Activated CD4-positive, alpha-beta T cell treated with anti-CD3 and anti-CD28 coated beads, Interleukin-2, Interleukin-4, amounts not matched to agents 100 ng/mL and 50 ng/mL, durations not matched to agents 16 hours and 8 hours (primary cell): ENCODE measurements at regions not wholly inside any gene's neighbourhood (a gene's known extent, or its start where the extent isn't known, plus 50 kb on each side); places are given as distances from the start of the nearest gene placed in this dataset.
"Not testable (repeated sequence)": the region's sequence is repeated elsewhere in the genome, so short reads cannot be mapped to it uniquely, and the experiment has no call there.

Experiments used
- DNase-seq: peaks from one replicate; pipeline ENCODE4 v3.0.0-alpha.2; 2020; ENCODE audit warnings: low spot score

DNA sequence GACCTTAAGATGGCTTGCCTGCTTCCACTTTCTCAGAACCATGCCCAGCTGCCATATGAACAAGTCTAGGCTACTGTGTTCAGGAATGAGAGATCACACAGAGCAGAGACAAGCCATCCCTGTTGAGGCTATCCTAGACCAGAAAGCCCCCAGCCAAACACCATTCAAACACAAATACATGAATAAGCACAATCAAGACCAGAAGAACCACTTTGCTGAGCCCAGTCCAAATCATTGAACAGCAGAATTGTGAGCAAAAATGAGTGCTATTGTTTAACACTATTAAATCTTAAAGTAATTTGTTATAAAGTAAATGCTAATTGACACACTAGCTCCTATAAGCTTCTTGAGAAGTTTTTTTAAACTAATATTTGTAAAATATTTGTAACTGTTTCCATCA lies 79.0 kb upstream of the LYZL1 start:
- no peak for DNase-seq

DNA sequence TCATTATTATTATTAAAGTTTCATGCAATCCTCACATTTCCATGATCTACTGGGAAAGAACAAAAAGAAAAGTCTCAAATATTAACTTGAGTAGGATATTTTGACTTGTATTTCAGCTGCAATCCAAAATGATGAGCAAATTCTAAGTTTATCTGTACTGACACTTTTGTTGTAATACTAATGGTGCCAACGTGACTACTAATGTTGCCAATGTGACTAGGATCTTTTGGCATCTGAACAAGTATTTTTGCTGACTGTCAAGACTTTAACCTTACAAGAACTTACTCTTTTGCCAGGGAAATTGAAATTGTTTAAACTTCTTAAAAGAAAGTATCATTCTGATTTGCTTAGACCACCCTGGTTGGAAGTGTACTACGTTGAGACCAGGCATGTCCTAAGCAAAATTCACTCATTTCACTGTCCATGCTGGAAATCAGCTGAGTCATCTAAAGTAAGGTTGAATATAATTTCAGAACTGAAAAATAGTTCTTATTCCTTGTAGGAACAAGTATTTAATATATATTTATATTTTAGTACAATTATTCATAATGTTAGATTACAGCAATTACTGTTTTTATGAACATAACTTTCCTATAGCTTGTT lies 78.5 kb upstream of the LYZL1 start:
- no peak for DNase-seq

DNA sequence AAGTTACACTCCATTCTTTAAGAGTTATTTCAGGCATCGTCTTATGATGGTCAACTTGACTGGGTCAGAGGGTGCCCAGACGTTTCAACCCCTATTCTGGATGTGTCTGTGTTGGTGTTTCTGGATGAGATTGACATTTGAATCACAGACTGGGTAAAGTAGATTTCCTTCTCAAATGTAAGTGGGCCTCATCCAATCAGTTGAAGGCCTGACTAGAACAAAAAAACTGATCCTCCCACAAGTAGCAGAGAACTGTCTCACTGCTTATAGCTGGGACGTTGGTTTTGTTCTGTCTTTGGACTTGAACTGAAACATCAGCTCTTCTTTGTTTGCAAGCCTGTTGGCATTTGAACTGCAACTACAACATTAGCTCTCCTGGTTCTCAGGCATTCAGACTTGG lies 76.3 kb upstream of the LYZL1 start:
- no peak for DNase-seq

DNA sequence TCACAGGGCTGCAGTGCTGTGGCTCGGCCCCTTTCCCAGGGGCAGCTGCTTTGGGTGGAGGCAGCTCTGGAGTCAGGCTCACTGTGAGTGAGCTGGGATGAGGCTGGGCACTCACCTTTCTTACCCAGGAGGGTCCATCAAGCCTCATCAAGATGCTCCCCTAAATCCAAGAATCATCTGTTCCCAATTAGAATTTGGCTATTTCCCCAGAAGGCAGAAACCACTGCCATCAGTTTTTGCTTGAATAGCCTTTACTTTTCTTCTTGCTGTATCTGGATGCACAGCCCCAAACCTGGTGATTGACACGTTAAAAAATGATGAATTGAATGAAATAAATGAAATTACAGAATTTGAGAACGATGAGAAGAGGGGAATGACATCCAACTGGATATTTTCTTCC lies 74.3 kb upstream of the LYZL1 start:
- no peak for DNase-seq

DNA sequence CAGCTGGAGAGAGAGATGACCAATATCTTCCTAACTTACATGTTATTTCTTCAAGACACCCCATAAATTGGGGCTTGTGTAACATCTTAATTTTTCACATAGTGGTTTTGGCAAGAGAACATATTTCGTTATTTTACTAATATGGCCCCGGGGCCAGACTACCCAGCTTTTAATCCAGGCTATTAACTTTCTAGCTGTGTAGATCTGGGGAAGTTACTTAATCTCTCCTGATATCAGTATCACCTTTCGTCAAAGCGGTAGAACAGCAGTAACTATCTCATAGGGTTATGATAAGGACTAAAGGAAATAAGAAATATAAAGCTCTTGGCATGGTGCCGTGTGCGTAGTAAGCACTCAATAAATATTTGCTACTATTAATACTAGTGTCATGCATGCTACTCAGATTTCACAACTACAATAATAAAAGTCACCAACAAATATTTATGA lies 71.6 kb upstream of the LYZL1 start:
- DNase-seq: no peak

DNA sequence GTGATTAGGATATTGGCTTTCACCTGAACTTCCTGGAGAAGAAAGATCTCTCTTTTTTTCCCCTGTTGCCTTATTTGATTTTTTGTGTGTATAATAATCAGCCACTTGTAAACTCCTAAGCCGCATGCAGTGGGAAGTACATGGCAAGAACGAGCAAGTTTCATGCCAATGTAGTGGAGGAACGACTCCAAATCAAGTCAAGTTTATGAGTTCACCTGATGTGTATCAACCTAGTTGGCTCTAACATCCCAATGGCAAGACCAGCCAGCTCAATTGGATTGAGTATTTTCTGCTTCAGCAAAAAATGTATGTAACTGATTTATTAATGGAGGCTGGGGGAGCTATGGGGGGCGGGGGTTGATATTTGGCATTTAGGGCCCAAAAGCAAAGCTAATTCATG lies 65.5 kb upstream of the LYZL1 start:
- no peak for DNase-seq

DNA sequence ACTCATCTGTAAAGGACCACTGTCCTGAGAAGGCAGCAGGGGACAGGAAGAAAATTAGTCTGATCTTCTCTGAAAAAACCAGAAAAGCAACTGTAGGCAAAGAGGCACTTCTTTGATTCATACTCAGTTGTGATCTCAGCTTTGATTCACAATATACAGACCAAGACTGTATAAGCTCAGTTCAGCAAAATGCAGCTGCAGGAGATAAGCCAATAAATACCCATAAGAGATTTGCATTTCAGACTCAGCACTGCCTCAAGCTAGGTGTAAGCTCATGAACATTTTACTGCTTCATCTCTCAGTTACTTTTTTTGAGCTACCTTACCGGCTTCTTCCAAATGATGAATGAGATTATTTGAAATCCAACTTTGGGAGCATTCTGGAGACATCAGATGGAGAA lies 64.2 kb upstream of the LYZL1 start:
- no peak for DNase-seq

DNA sequence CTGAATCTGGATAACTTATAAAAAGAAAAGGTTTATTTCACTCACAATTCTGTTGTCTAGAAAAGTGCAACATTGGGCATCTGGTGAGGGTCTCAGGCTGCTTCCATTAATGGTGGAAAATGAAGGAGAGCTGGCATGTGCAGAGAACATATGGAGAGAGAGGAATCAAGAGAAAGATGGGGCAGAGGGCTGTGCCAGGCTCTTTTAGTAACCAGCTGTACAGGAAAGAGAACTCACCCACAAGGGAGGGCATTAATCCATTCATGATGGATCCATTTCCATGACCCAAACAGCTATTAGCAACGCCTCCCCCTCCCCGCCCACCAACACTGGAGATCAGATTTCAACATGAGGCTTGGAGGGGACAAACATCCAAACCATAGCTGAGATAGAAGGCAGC lies 61.7 kb upstream of the LYZL1 start:
- no peak for DNase-seq

DNA sequence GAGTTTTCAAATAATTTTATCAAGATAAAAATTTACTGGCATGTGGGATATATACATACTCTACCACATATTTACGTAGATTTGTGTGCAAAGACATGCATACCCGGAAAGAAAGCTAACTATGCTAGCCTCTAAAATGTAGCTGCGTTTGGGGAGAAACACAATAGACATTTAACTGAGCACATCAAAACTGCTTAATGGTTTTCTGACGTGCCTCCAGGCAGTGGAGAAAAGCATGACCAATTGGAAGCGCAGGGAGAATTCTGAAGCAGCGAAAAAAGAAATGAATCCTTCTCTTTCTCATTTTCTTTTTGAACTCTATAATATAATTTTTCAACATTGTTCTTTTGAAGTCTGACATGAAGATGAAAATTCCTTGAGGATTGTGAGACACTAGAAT lies 60.3 kb upstream of the LYZL1 start:
- no peak for DNase-seq

DNA sequence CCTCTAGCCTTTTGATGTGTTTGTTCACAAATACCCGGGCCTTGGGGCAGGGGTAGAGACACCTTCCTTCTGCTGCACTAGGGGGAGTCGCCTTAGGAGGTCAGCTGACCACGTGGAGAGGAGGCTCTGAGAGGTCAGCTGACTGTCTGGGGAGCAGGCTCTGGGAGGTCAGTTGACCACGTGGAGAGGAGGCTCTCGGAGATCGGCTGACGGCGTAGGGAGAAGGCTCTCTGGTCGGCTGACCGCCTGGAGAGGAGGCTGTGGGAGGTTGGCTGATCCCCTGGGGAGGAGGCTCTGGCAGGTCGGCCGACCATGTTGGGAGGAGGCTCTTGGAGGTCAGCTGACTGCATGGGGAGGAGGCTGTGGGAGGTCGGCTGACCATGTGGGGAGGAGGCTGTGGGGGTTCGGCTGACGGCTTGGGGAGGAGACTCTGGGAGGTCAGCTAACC lies 59.6 kb upstream of the LYZL1 start:
- DNase-seq: no peak

DNA sequence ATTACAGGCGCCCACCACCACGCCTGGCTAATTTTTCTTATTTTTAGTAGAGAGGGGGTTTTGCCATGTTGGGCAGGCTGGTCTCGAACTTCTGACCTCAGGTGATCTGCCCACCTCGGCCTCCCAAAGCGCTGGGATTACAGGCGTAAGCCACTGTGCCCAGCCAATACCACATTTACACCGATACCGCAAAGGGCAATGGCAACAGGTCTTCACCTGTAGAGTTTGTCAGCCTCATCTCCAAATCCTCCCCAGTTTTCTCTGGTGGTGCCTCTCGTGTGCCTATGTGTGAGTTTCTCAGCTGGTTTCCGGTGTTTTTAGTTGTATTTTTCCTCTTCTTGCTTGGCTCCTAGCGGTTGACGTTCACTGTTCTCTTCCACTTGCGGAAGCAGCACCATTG lies 52.0 kb upstream of the LYZL1 start:
- DNase-seq: not testable (repeated sequence)

DNA sequence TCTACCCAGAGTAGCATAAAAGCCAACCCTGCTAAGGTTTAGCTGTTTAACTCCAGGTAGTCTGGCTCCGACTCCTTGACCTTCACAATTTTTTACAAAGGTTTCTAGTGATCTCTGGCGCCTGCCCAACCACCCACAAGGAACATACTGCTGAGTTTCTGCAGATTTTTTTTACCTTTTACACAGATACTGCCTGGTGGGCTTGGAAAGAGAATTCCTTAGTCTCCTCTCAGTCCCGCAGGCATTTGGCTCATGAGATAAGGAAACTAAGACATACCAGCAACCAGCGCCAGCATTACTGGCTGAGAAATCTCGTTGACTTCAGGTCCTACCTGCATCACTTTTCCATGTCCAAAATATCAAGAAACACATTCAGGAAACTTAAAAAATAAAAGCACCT lies 51.1 kb upstream of the LYZL1 start:
- DNase-seq: no peak

DNA sequence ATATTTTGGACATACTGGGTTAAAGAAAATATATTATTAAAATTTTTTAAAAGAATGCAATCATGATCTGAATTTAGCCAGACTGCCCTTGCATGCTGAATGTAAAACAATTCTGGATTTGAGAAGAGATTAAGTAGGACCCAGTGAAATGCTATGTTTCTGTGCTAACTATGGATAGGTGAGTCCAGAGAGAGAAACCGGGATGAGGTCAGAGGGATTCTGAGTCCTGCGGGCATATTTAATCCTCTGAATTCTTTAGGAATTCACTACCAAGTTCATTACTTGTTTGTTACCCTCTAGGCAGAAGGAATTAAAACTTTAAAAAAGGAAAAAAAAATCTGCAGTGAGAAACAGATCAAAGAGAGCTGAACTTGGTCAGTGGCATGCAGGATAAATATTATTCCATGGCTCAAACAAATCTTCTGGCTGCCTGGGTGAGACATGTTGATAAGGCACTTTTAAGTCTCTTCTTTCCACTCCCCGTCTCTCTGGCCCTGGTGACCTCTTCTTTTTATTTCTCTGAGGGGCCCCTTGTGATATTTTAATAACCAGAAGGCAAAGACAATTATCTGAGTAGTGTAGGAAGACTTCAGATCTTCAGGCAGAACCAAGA lies 50.2 kb upstream of the LYZL1 start:
- DNase-seq: no peak
